B cell (primary cell): ENCODE measurements at regions not wholly inside any gene's neighbourhood (a gene's known extent, or its start where the extent isn't known, plus 50 kb on each side); places are given as distances from the start of the nearest gene placed in this dataset.
"Not testable (repeated sequence)": the region's sequence is repeated elsewhere in the genome, so short reads cannot be mapped to it uniquely, and the experiment has no call there.

Experiments
- ATAC-seq: fragments of 200-7000 bp; cut with Tn5 transposase; one replicate; pipeline ENCODE4 v1.10.0; 2021; ENCODE audit warnings: low read depth, mild to moderate bottlenecking, moderate number of reproducible peaks, moderate library complexity
- CTCF ChIA-PET: fragments of 350-600 bp; sonication (Branson Sonifier 250); formaldehyde crosslinking; loops from one replicate; lab custom pipeline; 2021; ENCODE audit warnings: antibody characterized with exemption, inconsistent platforms; lab: Charles Lee
- POLR2A ChIA-PET: fragments of 350-600 bp; sonication (Branson Sonifier 250); formaldehyde crosslinking; loops from one replicate; lab custom pipeline; 2021; ENCODE audit warnings: antibody characterized with exemption; lab: Charles Lee
- DNase-seq: peaks from one replicate; pipeline ENCODE4 v3.0.0; 2013
- H2AFZ ChIP-seq: 2 replicates; pipeline ENCODE4 v1.6.1; 2012; ENCODE audit warnings: mild to moderate bottlenecking, low read depth, low read length; ENCODE audit not compliant: insufficient read depth, poor library complexity, severe bottlenecking
- H3K27ac ChIP-seq, 2 donors: 1 replicate in 1 of 2; 2 replicates in 1 of 2; pipeline ENCODE4 v1.5.1; 2012 to 2013; ENCODE audit warnings: low read length in 2 of 2, mild to moderate bottlenecking in 2 of 2, moderate library complexity in 1 of 2
- H3K27me3 ChIP-seq, 4 experiments: fragments of 200-600 bp in 1 of 4; sonication (generic) in 1 of 4; replicated peaks in 1 of 4; 1 replicate in 2 of 4; 2 replicates in 2 of 4; pipeline versions ENCODE4 v1.6.1 to v1.7.0; 2013 to 2016; ENCODE audit warnings: low read length in 3 of 4, mild to moderate bottlenecking in 2 of 4, mixed read lengths in 1 of 4, moderate library complexity in 1 of 4; ENCODE audit not compliant: insufficient read depth in 4 of 4, control insufficient read depth in 3 of 4; ENCODE audit errors: control extremely low read depth in 1 of 4
- H3K36me3 ChIP-seq, 2 experiments: replicated peaks in 1 of 2; 1 replicate in 1 of 2; 2 replicates in 1 of 2; pipeline versions ENCODE4 v1.6.1 to v1.7.1; 2013; ENCODE audit warnings: low read length in 1 of 2; ENCODE audit not compliant: insufficient read depth in 2 of 2, control insufficient read depth in 1 of 2; ENCODE audit errors: control extremely low read depth in 1 of 2, extremely low read depth in 1 of 2
- H3K4me1 ChIP-seq, 2 donors: fragments of 200-600 bp in 1 of 2; sonication (generic) in 1 of 2; 1 replicate in 1 of 2; 2 replicates in 1 of 2; pipeline versions ENCODE4 v1.5.1 to v1.6.1; 2013 to 2017; ENCODE audit warnings: low read length in 2 of 2; ENCODE audit not compliant: control insufficient read depth in 2 of 2, insufficient read depth in 2 of 2
- H3K4me2 ChIP-seq: replicated peaks from 2 replicates; pipeline ENCODE3; 2012; ENCODE audit warnings: mild to moderate bottlenecking, low read depth, low read length; ENCODE audit not compliant: poor library complexity, severe bottlenecking
- H3K4me3 ChIP-seq, 5 experiments: fragments of 200-600 bp in 1 of 5; sonication (generic) in 1 of 5; 1 replicate in 3 of 5; 2 replicates in 2 of 5; pipeline versions ENCODE4 v1.5.1 to v1.7.0; 2011 to 2016; ENCODE audit warnings: low read length in 4 of 5, mild to moderate bottlenecking in 4 of 5, low read depth in 2 of 5, control low read depth in 1 of 5, moderate library complexity in 1 of 5; ENCODE audit not compliant: insufficient read depth in 1 of 5; ENCODE audit errors: control extremely low read depth in 1 of 5, extremely low read depth in 1 of 5
- H3K79me2 ChIP-seq: fragments of 200-600 bp; sonication (generic); one replicate; pipeline ENCODE4 v1.6.0; 2016; ENCODE audit warnings: low read length; ENCODE audit not compliant: control insufficient read depth, insufficient read depth
- H3K9ac ChIP-seq: fragments of 200-600 bp; sonication (generic); 2 replicates; pipeline ENCODE4 v1.6.1; 2017; ENCODE audit warnings: mild to moderate bottlenecking, low read length, moderate library complexity
- H3K9me3 ChIP-seq, 3 donors: one replicate each; pipeline versions ENCODE4 v1.6.1 to v1.7.1; 2013; ENCODE audit warnings: low read length in 2 of 3; ENCODE audit not compliant: control insufficient read depth in 2 of 3, insufficient read depth in 1 of 3; ENCODE audit errors: control extremely low read depth in 1 of 3
- H4K20me1 ChIP-seq: 2 replicates; pipeline ENCODE4 v1.6.0; 2012; ENCODE audit warnings: mild to moderate bottlenecking, low read length; ENCODE audit not compliant: insufficient read depth, control insufficient read depth, poor library complexity, severe bottlenecking
- H3K27ac Mint-ChIP-seq: one replicate; pipeline ENCODE4 v1.8.0; 2021; ENCODE audit warnings: mixed read lengths
- H3K27me3 Mint-ChIP-seq: one replicate; pipeline ENCODE4 v1.8.0; 2021; ENCODE audit warnings: mixed read lengths
- H3K4me1 Mint-ChIP-seq: one replicate; pipeline ENCODE4 v1.8.0; 2021; ENCODE audit warnings: mixed read lengths
- H3K4me3 Mint-ChIP-seq: one replicate; pipeline ENCODE4 v1.8.0; 2021; ENCODE audit warnings: mixed read lengths
- H3K9me3 Mint-ChIP-seq: one replicate; pipeline ENCODE4 v1.8.0; 2022; ENCODE audit warnings: mixed read lengths; ENCODE audit not compliant: insufficient read depth
- WGBS: methylation state at CpG from one replicate; pipeline ENCODE4 v1.1.5; 2013; ENCODE audit warnings: missing lambda C conversion rate; ENCODE audit not compliant: insufficient coverage; 5-methylcytosine and 5-hydroxymethylcytosine counted together
- intact Hi-C: fragments of 100-400 bp; cut with micrococcal nuclease; formaldehyde crosslinking; loops from one replicate; pipeline ENCODE4 v1.10.0; 2022

- H3K27ac ChIP-seq, H3K4me2 ChIP-seq, H3K4me1 ChIP-seq, H3K9me3 Mint-ChIP-seq, H2AFZ ChIP-seq, H3K27ac Mint-ChIP-seq, POLR2A ChIA-PET, intact Hi-C loops, ATAC-seq, H3K27me3 Mint-ChIP-seq, H3K79me2 ChIP-seq, CTCF ChIA-PET, H3K4me3 Mint-ChIP-seq, H3K4me1 Mint-ChIP-seq, H3K9me3 ChIP-seq, H3K9ac ChIP-seq, H3K27me3 ChIP-seq, H3K4me3 ChIP-seq, H3K36me3 ChIP-seq, DNase-seq, H4K20me1 ChIP-seq: not testable (repeated sequence)
- WGBS: 91% methylated on average over 1 of the region's 1 CpG
These were observed 97.7 kb downstream of the ARHGAP11B start for GRCh38 chr15:30723540-30724175.

- H3K27me3 ChIP-seq, POLR2A ChIA-PET, H3K4me1 Mint-ChIP-seq, H3K9ac ChIP-seq, H2AFZ ChIP-seq, H3K9me3 Mint-ChIP-seq, H3K4me3 Mint-ChIP-seq, H3K79me2 ChIP-seq, CTCF ChIA-PET, H3K4me2 ChIP-seq, intact Hi-C loops, H4K20me1 ChIP-seq, DNase-seq, H3K9me3 ChIP-seq, H3K27ac Mint-ChIP-seq, H3K4me3 ChIP-seq, ATAC-seq, H3K27ac ChIP-seq, H3K4me1 ChIP-seq, H3K27me3 Mint-ChIP-seq, H3K36me3 ChIP-seq: not testable (repeated sequence)
- no CpG with 5 or more reads among the region's 2 CpGs for WGBS
These were observed 104.1 kb downstream of the ARHGAP11B start for GRCh38 chr15:30729880-30730590.

- H3K4me3 Mint-ChIP-seq, H3K27me3 Mint-ChIP-seq, H3K27ac ChIP-seq, CTCF ChIA-PET, ATAC-seq, H2AFZ ChIP-seq, H3K27me3 ChIP-seq, H3K36me3 ChIP-seq, H3K79me2 ChIP-seq, H3K9me3 Mint-ChIP-seq, H3K27ac Mint-ChIP-seq, H4K20me1 ChIP-seq, H3K4me1 Mint-ChIP-seq, H3K9ac ChIP-seq, H3K9me3 ChIP-seq, H3K4me3 ChIP-seq, DNase-seq, intact Hi-C loops, POLR2A ChIA-PET, H3K4me1 ChIP-seq, H3K4me2 ChIP-seq: not testable (repeated sequence)
- no CpG with 5 or more reads among the region's 3 CpGs for WGBS
These were observed 104.7 kb downstream of the ARHGAP11B start for GRCh38 chr15:30730633-30731032.

- H4K20me1 ChIP-seq, intact Hi-C loops, POLR2A ChIA-PET, H3K4me3 Mint-ChIP-seq, H2AFZ ChIP-seq, H3K27me3 Mint-ChIP-seq, H3K4me3 ChIP-seq, H3K9ac ChIP-seq, CTCF ChIA-PET, H3K79me2 ChIP-seq, H3K27me3 ChIP-seq, H3K27ac ChIP-seq, H3K36me3 ChIP-seq, H3K4me1 Mint-ChIP-seq, H3K9me3 Mint-ChIP-seq, ATAC-seq, H3K9me3 ChIP-seq, H3K4me2 ChIP-seq, H3K27ac Mint-ChIP-seq, DNase-seq, H3K4me1 ChIP-seq: not testable (repeated sequence)
- WGBS: 100% methylated on average over 2 of the region's 4 CpGs
These were observed 106.2 kb downstream of the ARHGAP11B start for GRCh38 chr15:30732100-30732499.
